ENCODE measurements at regions not wholly inside any gene's neighbourhood (a gene's known extent, or its start where the extent isn't known, plus 50 kb on each side); places are given as distances from the start of the nearest gene placed in this dataset.

DNA sequence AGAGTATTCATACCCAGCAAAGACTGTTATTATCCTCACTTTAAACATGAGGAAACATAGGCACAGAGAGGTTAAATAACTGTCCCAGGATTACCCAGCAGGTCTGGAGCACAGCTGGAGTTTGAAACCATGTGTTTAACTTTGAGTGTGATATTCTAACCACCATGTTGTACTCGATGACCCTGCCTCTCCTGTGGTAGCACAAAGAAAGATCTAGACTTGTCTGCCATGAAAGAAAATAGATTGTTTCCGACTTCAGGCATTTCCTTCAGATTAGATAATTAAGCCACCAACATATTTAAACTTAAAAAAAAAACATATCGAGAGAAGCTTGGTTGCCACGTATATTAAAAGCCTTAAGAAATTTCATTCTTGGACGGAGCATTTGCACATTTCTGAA, 104.6 kb upstream of the RUNX1 start:
- TF ChIP-seq, protein P1, sequence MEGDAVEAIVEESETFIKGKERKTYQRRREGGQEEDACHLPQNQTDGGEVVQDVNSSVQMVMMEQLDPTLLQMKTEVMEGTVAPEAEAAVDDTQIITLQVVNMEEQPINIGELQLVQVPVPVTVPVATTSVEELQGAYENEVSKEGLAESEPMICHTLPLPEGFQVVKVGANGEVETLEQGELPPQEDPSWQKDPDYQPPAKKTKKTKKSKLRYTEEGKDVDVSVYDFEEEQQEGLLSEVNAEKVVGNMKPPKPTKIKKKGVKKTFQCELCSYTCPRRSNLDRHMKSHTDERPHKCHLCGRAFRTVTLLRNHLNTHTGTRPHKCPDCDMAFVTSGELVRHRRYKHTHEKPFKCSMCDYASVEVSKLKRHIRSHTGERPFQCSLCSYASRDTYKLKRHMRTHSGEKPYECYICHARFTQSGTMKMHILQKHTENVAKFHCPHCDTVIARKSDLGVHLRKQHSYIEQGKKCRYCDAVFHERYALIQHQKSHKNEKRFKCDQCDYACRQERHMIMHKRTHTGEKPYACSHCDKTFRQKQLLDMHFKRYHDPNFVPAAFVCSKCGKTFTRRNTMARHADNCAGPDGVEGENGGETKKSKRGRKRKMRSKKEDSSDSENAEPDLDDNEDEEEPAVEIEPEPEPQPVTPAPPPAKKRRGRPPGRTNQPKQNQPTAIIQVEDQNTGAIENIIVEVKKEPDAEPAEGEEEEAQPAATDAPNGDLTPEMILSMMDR (IDR thresholded peaks at IDR 0.05): no peak
- TF ChIP-seq POLR2A (IDR thresholded peaks at IDR 0.05): no peak

All from thyroid gland (tissue), 4 donors.